CD14-positive monocyte (primary cell): ENCODE measurements at regions not wholly inside any gene's neighbourhood (a gene's known extent, or its start where the extent isn't known, plus 50 kb on each side); places are given as distances from the start of the nearest gene placed in this dataset.

Experiments
- DNase-seq, 3 donors: peaks; one replicate each; pipeline ENCODE4 v3.0.0-alpha.2; 2011 to 2022
- H2AFZ ChIP-seq: 2 replicates; pipeline ENCODE4 v1.6.0; 2012; ENCODE audit warnings: mild to moderate bottlenecking, low read depth, low read length, inconsistent platforms; ENCODE audit not compliant: insufficient read depth, poor library complexity, severe bottlenecking
- H3K27ac ChIP-seq, 2 donors: 1 replicate in 1 of 2; 2 replicates in 1 of 2; pipeline ENCODE4 v1.5.1; 2012 to 2013; ENCODE audit warnings: low read length in 2 of 2, control low read depth in 1 of 2, inconsistent platforms in 1 of 2, low read depth in 1 of 2, mild to moderate bottlenecking in 1 of 2
- H3K27me3 ChIP-seq, 2 donors: one replicate each; pipeline versions ENCODE4 v1.6.0 to v1.6.1; 2011 to 2013; ENCODE audit warnings: low read length in 2 of 2; ENCODE audit not compliant: control insufficient read depth in 2 of 2, insufficient read depth in 2 of 2
- H3K36me3 ChIP-seq, 2 donors: replicated peaks in 1 of 2; 1 replicate in 1 of 2; 2 replicates in 1 of 2; pipeline versions ENCODE4 v1.5.1 to v1.6.1; 2012 to 2013; ENCODE audit warnings: low read length in 2 of 2, control low read depth in 1 of 2, inconsistent platforms in 1 of 2, mild to moderate bottlenecking in 1 of 2; ENCODE audit not compliant: insufficient read depth in 2 of 2, control insufficient read depth in 1 of 2
- H3K4me1 ChIP-seq, 2 donors: 1 replicate in 1 of 2; 2 replicates in 1 of 2; pipeline versions ENCODE4 v1.5.1 to v1.6.1; 2012 to 2013; ENCODE audit warnings: low read length in 2 of 2, control low read depth in 1 of 2, inconsistent platforms in 1 of 2, mild to moderate bottlenecking in 1 of 2, moderate library complexity in 1 of 2; ENCODE audit not compliant: insufficient read depth in 2 of 2, control insufficient read depth in 1 of 2
- H3K4me2 ChIP-seq: replicated peaks from 2 replicates; pipeline ENCODE3; 2012; ENCODE audit warnings: low read length, moderate library complexity, mild to moderate bottlenecking; ENCODE audit not compliant: poor library complexity, severe bottlenecking; ENCODE audit errors: extremely low read depth
- H3K4me3 ChIP-seq, 3 experiments: fragments of 200-600 bp in 1 of 3; sonication (generic) in 1 of 3; replicated peaks in 1 of 3; 1 replicate in 2 of 3; 2 replicates in 1 of 3; pipeline ENCODE4 v1.5.1; 2011 to 2013; ENCODE audit warnings: low read length in 3 of 3, mild to moderate bottlenecking in 3 of 3, control low read depth in 2 of 3, low read depth in 2 of 3, inconsistent platforms in 1 of 3, moderate library complexity in 1 of 3
- H3K79me2 ChIP-seq: 2 replicates; pipeline ENCODE4 v1.6.0; 2012; ENCODE audit warnings: mild to moderate bottlenecking, control low read depth, inconsistent platforms, low read length, moderate library complexity; ENCODE audit not compliant: insufficient read depth
- H3K9ac ChIP-seq: 2 replicates; pipeline ENCODE4 v1.6.0; 2017; ENCODE audit warnings: low read length, mild to moderate bottlenecking; ENCODE audit not compliant: insufficient read depth, poor library complexity, severe bottlenecking
- H3K9me3 ChIP-seq, 2 donors: replicated peaks in 1 of 2; 1 replicate in 1 of 2; 2 replicates in 1 of 2; pipeline versions ENCODE4 v1.5.1 to v1.6.1; 2012 to 2013; ENCODE audit warnings: low read length in 2 of 2, control low read depth in 1 of 2; ENCODE audit not compliant: control insufficient read depth in 1 of 2, insufficient read depth in 1 of 2
- H4K20me1 ChIP-seq: 2 replicates; pipeline ENCODE4 v1.6.0; 2012; ENCODE audit warnings: mild to moderate bottlenecking, low read length, control low read depth, moderate library complexity; ENCODE audit not compliant: insufficient read depth
- H3K27ac Mint-ChIP-seq, 7 donors: one replicate each; pipeline ENCODE4 v1.8.0; 2020; ENCODE audit warnings: mild to moderate bottlenecking in 7 of 7, mixed read lengths in 7 of 7, moderate library complexity in 6 of 7, inconsistent platforms in 2 of 7
- H3K27me3 Mint-ChIP-seq, 3 donors: one replicate each; pipeline ENCODE4 v1.8.0; 2021 to 2022; ENCODE audit warnings: low read depth in 3 of 3, mild to moderate bottlenecking in 3 of 3, mixed read lengths in 3 of 3, moderate library complexity in 3 of 3, inconsistent platforms in 1 of 3
- H3K36me3 Mint-ChIP-seq, 2 donors: one replicate each; pipeline ENCODE4 v1.8.0; 2020; ENCODE audit warnings: mixed read lengths in 2 of 2, inconsistent platforms in 1 of 2, mild to moderate bottlenecking in 1 of 2
- H3K4me1 Mint-ChIP-seq: one replicate; pipeline ENCODE4 v1.8.0; 2020; ENCODE audit warnings: mild to moderate bottlenecking, mixed read lengths
- H3K4me3 Mint-ChIP-seq, 2 donors: one replicate each; pipeline ENCODE4 v1.8.0; 2020; ENCODE audit warnings: mild to moderate bottlenecking in 2 of 2, mixed read lengths in 2 of 2, moderate library complexity in 1 of 2
- H3K9me3 Mint-ChIP-seq, 7 donors: one replicate each; pipeline ENCODE4 v1.8.0; 2020 to 2022; ENCODE audit warnings: mixed read lengths in 7 of 7, mild to moderate bottlenecking in 6 of 7, moderate library complexity in 6 of 7, inconsistent platforms in 2 of 7
- WGBS: methylation state at CpG from one replicate; pipeline ENCODE4 v1.1.5; 2013; ENCODE audit warnings: missing lambda C conversion rate; ENCODE audit not compliant: insufficient coverage; 5-methylcytosine and 5-hydroxymethylcytosine counted together
- intact Hi-C, 2 donors: fragments of 100-400 bp; cut with micrococcal nuclease; formaldehyde crosslinking; loops; one replicate each; pipeline versions ENCODE4 v1.15.0 to v1.15.1; 2023
- TF ChIP-seq, protein P1 (sequence below): fragments of 200-600 bp; IDR thresholded peaks from one replicate; pipeline ENCODE4 v1.8.0; 2022; ENCODE audit warnings: antibody characterized with exemption, mild to moderate bottlenecking

GRCh38 chr4:38570647-38571276 lies 93.2 kb upstream of the KLF3 start:
- Histone ChIP-seq H3K4me1 (peaks cover 13 to 14% of the 10 kb centered on the region in 2 donors), H4K20me1 (no peaks in the 10 kb centered on the region), H2AFZ (no peak overlapping the region), H3K4me3 (no peak overlapping the region), H3K4me2 (no peak overlapping the region), H3K27ac (no peak overlapping the region), H3K36me3 (no peaks in the 10 kb centered on the region), H3K79me2 (no peaks in the 10 kb centered on the region), H3K9me3 (no peaks in the 10 kb centered on the region), H3K27me3 (no peaks in the 10 kb centered on the region), H3K9ac (no peak overlapping the region)
- H3K27ac Mint-ChIP-seq, result no peak overlapping the region
- intact Hi-C loops, result loop anchor here in 1 of 2 donors (5.0 kb wide), 1 partner anchor 37 kb away; no protein-coding TSS in a partner anchor
- H3K4me1 Mint-ChIP-seq, result peaks cover 13% of the 10 kb centered on the region
- H3K36me3 Mint-ChIP-seq, result no peaks in the 10 kb centered on the region
- H3K9me3 Mint-ChIP-seq, result peaks cover 0 to 6% (median 2%) of the 10 kb centered on the region in 7 donors
- TF ChIP-seq, protein P1, sequence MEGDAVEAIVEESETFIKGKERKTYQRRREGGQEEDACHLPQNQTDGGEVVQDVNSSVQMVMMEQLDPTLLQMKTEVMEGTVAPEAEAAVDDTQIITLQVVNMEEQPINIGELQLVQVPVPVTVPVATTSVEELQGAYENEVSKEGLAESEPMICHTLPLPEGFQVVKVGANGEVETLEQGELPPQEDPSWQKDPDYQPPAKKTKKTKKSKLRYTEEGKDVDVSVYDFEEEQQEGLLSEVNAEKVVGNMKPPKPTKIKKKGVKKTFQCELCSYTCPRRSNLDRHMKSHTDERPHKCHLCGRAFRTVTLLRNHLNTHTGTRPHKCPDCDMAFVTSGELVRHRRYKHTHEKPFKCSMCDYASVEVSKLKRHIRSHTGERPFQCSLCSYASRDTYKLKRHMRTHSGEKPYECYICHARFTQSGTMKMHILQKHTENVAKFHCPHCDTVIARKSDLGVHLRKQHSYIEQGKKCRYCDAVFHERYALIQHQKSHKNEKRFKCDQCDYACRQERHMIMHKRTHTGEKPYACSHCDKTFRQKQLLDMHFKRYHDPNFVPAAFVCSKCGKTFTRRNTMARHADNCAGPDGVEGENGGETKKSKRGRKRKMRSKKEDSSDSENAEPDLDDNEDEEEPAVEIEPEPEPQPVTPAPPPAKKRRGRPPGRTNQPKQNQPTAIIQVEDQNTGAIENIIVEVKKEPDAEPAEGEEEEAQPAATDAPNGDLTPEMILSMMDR, result no peak
- no peak for DNase-seq
- H3K27me3 Mint-ChIP-seq, result no peaks in the 10 kb centered on the region
- no peak overlapping the region for H3K4me3 Mint-ChIP-seq
- WGBS, result 100% methylated on average over 1 of the region's 5 CpGs

DNA sequence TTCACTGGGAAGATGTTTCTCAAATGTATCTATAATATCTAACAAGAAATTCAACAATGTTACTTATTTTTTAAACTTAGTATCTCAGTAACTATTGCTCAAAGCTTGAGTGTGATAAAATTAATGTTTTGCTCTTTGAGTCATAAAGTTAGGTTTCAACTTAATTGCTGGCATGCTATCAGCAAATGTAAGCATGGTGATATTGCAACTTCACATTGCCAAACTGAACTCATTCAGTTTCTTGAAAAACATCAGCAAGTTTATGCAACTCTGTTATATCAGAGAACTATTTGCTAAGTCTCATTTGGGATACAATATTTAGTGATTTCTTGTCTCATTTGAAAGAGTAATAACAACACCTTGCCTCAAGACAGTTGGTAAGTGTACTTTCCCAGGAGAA lies 91.2 kb upstream of the KLF3 start:
- H3K4me3 Mint-ChIP-seq, result no peak overlapping the region
- TF ChIP-seq, protein P1, result no peak
- DNase-seq, result no peak
- no peak overlapping the region for H3K4me3 ChIP-seq
- no peak overlapping the region for H2AFZ ChIP-seq
- no peaks in the 10 kb centered on the region for H3K9me3 ChIP-seq
- H3K36me3 Mint-ChIP-seq, result no peaks in the 10 kb centered on the region
- intact Hi-C loops, result loop anchor here in 1 of 2 donors (5.0 kb wide), 1 partner anchor 35 kb away; no protein-coding TSS in a partner anchor
- peaks cover 14 to 16% of the 10 kb centered on the region in 2 donors for H3K4me1 ChIP-seq
- no peaks in the 10 kb centered on the region for H3K79me2 ChIP-seq
- peaks cover 18% of the 10 kb centered on the region for H3K4me1 Mint-ChIP-seq
- H3K9me3 Mint-ChIP-seq, result peaks cover 0 to 6% (median 2%) of the 10 kb centered on the region in 7 donors
- no peaks in the 10 kb centered on the region for H3K36me3 ChIP-seq
- H3K27ac Mint-ChIP-seq, result peak overlapping the region in 1 of 7 donors; percentile 35
- H4K20me1 ChIP-seq, result no peaks in the 10 kb centered on the region
- no peaks in the 10 kb centered on the region for H3K27me3 Mint-ChIP-seq
- no peak overlapping the region for H3K9ac ChIP-seq
- H3K4me2 ChIP-seq, result no peak overlapping the region
- H3K27ac ChIP-seq, result no peak overlapping the region
- no peaks in the 10 kb centered on the region for H3K27me3 ChIP-seq
